ENCODE measurements at regions not wholly inside any gene's neighbourhood (a gene's known extent, or its start where the extent isn't known, plus 50 kb on each side); places are given as distances from the start of the nearest gene placed in this dataset.

- TF ChIP-seq POLR2A (IDR thresholded peaks at IDR 0.05) (no peak), CTCF (IDR thresholded peaks at IDR 0.05) (no peak)
These were observed 101.8 kb downstream of the RBFOX3 start for GRCh38 chr17:79509008-79509407.
